Epithelial cell of prostate (primary cell): ENCODE measurements at regions not wholly inside any gene's neighbourhood (a gene's known extent, or its start where the extent isn't known, plus 50 kb on each side); places are given as distances from the start of the nearest gene placed in this dataset.

Experiments used
- DNase-seq: peaks from one replicate; pipeline ENCODE4 v3.0.0-alpha.2; 2011; ENCODE audit warnings: low read depth, low spot score
- H3K27ac ChIP-seq: fragments of 450-650 bp; 2 replicates; pipeline ENCODE4 v1.5.1; 2017; ENCODE audit warnings: mild to moderate bottlenecking

- H3K27ac ChIP-seq, result peak overlapping the region; percentile 5
- DNase-seq, result no peak
Observed at GRCh38 chr2:67974559-67975430, 88.0 kb downstream of the C1D start.

- no peak for DNase-seq
- no peak overlapping the region for H3K27ac ChIP-seq
Observed at GRCh38 chr2:67977464-67977863, 85.3 kb downstream of the C1D start.

DNA sequence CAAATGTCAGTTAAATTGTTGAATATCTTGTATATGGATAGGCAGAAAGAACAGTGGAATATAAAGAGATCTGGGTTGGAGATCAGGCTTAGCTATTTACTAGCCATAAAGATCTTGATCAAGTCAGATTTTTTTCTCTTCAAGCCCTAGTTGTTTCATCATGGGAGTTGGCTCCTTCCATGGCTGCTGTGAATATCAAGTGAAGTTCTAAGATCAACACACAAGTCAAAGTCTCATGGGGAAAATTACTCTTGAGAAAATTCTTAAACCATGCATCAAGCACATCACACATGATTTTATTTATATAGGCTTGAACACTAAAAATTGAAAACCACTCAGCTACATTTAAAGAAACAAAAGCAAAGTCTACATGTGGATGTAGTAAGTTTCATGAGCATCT, 79.8 kb downstream of the C1D start:
- H3K27ac ChIP-seq, result no peak overlapping the region
- no peak for DNase-seq

- DNase-seq, result no peak
- H3K27ac ChIP-seq, result no peak overlapping the region
Observed at GRCh38 chr2:67984600-67984999, 78.2 kb downstream of the C1D start.

- no peak overlapping the region for H3K27ac ChIP-seq
- DNase-seq, result no peak
Observed at GRCh38 chr2:67985586-67985985, 77.2 kb downstream of the C1D start.

GRCh38 chr2:67986258-67986657, 76.5 kb downstream of the C1D start:
- no peak overlapping the region for H3K27ac ChIP-seq
- DNase-seq, result no peak
